Stimulated activated CD8-positive, alpha-beta memory T cell treated with anti-CD3 and anti-CD28 coated beads, Interleukin-2, amount 100 ng/mL, for 48 hours (primary cell): ENCODE measurements at regions not wholly inside any gene's neighbourhood (a gene's known extent, or its start where the extent isn't known, plus 50 kb on each side); places are given as distances from the start of the nearest gene placed in this dataset.
"Not testable (repeated sequence)": the region's sequence is repeated elsewhere in the genome, so short reads cannot be mapped to it uniquely, and the experiment has no call there.

Source experiments
- DNase-seq, 2 donors: peaks; one replicate each; pipeline ENCODE4 v3.0.0-alpha.2; 2020; ENCODE audit warnings: low read depth in 2 of 2

DNA sequence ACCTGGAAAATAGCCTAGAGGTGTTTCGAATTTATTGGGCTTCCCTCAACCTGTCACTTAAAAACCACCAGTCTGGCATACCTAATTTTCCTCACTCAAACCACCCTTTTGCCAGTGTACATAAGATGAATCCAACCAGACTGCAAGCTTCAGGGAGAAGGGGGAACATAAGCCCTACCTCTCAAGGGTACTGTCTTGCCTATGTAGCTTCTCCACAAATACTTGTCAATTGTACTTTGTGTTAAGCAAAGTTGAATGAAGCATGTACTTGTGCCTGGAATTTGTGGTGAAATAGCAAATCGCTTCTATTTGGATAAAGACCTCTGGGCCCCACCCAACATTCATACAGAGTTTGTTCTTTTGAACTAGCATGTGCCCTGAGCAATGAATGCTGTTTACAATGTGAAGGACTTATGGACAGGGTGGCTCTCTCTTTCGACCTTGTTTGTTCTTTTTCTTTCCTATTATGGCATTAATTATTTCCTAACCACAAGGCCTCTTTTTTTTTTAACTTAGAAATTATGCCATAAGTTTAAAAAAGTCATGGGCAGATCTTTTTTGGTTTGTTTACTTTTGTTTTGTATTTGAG, 580.2 kb downstream of the EBF1 start:
- no peak for DNase-seq

DNA sequence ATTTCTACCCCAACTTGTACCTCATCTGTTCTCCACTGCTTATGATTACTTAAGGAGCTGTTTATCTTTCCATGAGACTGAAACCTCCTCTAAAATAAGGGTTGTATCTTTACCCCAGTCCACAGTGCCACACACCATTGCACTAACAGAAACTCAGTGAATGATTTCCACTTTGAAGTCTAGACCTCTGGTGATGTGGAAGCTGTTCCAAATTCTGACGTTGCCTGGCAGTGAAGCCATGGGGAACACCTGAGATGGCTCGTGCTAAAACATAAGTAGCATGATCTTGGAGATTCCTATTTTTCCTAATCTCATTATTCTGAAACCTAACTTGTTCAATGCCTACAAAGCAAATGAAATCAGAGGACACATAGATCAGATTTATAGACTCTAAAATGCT, 583.2 kb downstream of the EBF1 start:
- no peak for DNase-seq

DNA sequence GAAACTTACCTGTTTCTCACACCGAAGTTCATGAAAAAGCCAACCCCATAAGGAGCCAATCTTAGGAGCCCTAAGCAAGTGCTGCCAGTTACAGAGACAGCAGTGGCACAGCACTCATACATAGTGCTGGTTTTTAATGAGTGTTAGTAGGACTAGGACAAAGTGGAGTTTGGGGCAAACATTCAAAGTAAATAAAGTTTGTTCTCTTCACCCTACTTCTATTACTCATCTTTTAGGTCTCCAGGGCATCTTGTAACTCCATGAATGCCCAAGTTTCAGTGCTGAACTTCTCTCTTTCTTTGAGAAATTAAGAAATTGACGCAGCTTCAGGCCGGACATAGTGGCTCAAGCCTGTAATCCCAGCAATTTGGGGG, 584.7 kb downstream of the EBF1 start:
- DNase-seq, result no peak

DNA sequence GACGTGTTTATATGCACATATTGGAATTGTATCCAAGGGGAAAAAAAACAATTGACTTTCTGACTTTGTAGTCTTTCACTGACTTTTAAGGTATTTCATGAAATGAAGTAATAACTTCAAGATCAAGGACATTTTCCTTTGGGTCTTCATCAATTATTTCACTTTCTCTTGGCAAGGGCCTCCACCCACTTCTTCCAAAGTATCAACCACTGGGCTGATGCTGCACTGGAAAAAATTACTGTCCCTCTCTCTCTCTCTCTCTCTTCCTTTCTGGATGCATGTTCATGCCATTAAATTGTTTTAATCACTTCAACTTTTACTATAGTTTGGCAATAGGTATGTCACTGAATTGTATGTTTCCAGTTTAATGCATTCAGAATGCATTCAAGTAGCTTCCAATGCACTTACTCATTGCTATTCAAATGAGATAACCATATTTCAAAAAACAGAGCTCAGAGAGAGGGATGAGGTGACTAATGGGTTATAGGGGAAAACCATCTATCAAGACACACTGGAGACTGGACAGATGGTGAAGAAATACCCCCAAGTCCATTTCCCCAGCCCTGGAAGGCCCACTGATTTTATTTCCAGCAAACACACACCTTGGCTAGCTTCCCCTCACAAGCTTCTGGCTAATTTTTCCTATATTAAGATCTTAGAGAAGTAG, 585.3 kb downstream of the EBF1 start:
- no peak for DNase-seq

DNA sequence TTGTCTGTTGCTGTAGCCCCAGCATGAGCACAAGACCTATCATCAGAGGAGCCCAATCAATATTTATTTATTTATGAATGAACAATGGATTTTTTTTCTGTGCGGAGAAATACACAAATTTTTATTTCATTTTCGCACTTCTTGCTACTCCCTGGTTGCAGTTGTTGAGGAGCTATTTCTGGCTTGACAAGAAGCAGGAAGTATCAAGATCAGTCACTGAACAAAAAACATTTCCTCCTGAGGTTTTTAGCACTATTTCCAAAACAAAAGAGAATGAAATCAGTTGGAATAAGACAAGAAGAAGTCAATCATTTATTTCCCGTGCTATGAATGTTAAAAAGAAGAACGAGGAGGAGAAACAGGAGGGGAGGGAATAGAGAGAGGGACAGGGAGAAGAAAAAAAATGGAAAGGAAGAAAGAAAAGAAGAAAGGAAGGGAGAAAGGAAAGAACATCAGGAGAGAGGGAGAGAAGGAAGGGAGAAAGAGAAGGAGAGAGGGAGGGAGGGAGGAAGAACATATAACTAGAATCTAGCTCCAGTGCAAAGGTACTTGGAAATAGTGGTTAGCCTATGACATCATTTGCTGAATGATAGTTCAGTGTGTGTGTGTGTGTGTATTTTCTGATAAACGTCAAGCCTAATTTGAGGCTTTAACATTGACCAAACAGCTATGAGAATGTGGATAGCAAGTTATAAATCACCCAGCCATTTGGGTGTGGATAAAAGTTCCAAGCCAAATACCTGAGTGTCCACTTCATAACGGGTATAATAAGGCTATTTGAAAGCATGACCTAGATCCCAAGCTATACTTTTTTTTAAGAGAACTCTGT, 586.0 kb downstream of the EBF1 start:
- DNase-seq, result no peak

DNA sequence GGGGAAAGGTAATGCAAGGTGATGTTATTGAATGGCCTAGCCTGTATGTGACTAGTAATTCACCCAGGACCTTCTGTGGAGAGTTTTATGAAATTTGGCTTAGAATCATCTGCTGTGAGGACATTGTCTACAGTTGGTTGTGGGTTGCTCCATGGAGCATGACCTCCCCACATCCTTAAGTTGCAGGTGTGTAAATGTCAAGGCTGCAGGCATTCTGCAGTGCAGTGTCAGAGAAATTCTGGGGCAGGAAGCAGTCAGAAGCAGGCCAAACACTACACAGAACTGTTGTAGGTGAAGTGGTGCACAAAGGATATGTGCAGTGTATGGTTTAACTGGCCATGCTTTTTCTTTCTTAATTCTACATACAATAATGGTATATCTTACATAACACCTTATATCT, 588.3 kb downstream of the EBF1 start:
- DNase-seq, result no peak

DNA sequence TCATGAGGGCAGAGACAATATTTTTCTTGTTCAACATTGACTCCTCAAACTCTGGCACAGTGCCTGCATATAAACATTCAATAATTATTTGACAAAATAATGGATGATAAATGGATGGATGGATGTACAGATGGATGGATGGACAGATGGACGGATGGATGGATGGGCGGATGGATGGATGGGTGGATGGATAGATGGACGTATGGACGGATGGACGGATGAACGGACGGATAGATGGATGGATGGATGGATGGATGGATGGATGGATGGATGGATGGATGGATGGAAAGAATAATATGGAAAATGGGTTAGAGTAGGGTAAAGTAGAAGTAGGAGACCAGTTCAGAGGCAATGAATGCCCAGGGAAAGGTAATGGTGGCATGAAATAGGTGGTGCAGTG, 589.2 kb downstream of the EBF1 start:
- no peak for DNase-seq

DNA sequence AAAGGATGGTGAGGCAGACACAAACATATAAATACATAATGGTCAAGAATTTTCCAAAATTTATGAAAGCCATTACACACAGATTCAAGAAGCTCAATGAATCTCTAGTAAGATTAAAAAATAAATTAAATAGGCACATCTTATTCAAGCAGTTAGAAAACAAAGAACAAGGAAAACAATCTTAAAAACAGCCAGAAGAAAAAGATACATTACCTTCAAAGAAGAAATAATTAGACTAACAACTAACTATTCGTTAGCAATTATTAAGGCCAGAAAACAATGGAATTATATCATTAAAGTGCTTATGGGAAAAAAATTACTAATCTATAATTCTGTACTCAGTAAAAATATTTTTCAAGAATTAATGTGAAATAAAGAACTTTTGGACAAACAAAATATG, 593.1 kb downstream of the EBF1 start:
- DNase-seq, result no peak

DNA sequence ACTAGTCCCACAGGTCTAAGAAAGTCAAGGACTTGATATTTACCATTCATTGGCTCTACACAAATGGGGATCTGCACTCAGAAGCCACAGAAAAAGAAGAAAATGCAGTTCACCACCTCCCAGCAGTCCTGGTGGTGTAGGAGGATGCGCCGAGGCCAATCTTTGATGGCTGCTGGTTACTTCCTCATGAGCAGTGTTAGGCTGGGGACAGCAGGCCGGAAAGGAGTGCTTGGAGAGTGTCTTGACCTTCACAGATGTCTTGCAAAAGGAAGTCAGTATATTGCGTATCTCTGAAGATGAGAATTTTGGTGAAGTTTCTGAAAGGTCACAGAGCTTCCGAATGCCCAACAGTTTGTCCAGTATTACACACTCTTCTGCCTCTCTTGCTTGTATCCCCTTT, 597.0 kb downstream of the EBF1 start:
- no peak for DNase-seq

DNA sequence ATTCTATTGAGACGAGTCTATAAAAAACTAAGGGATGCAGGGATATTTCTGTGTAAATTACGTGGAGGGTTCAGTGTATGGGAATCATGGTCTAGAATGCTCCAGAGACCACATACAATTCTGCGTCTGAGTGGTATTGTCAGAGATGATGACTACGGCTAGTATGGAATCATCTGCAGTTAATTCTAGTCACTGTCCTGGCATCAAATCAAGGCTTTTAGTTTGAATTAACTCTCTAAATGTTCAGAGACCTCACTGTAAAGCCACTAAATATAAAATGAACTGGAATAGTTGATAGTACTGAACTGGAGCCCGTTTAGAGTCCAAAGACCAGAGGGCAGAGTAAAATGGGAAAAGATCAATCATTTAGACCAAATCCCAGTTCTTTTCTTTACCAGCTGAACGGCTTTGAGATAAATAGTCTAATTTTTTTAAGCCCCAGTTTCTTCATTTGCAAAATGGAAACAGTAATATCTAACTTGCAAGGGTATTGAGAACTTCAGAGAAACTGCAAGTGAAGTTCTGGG, 599.8 kb downstream of the EBF1 start:
- no peak for DNase-seq

DNA sequence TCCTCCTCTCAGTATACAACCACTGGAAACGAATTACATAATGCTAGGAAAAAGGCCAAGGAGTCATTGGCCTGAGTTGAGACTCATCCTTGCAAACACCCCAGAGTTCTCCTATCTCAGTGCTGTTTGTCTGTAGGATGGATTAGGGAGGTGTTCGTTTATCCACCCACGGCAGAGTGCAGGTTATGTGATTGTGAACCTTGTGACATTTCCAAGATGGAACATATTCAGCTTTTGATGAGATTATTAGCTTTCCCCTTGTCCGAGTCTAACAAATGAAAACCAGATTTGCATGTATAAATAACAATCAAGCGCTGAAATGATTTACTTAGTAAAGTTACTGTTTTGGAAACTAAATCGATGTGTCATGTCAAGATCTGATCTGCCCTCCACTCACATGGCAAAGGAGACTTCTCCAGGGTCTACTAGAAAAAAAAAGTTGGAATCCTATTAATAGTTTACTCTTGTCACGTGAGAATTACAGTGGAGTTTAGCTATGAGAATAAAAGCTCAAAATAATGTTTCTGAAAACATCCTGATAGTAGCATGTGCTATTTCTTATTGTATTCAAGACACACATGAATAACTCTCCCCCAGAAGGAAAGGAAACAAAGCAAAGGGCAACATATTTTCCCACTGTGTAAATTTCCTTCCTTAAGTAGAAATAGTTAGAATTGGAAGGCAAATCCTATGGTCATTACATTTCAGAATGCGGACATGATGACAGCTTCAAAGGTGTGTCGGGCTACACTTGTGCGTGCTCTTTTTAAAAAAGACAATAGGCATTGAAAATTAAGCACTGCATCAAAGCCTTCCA, 600.4 kb downstream of the EBF1 start:
- DNase-seq, result no peak

DNA sequence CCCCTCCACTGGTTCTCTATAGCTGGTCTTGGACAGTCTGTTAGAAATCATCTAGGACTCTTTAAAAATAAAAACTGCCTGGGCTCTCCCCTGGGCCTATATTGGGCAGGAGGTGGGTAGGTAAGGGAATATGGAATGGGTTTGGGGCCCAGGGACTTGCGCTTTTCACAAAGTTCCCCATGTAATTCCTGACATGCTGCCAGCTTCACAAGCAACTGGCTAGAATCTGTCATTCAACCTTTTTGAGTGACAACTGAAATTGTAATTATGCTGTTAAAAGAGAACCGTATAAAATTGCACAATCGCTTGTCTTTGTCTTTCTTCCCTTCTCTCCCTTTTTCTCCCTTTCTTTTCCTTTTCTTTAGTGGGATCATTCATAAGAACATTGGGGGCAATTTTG, 603.1 kb downstream of the EBF1 start:
- DNase-seq, result no peak

DNA sequence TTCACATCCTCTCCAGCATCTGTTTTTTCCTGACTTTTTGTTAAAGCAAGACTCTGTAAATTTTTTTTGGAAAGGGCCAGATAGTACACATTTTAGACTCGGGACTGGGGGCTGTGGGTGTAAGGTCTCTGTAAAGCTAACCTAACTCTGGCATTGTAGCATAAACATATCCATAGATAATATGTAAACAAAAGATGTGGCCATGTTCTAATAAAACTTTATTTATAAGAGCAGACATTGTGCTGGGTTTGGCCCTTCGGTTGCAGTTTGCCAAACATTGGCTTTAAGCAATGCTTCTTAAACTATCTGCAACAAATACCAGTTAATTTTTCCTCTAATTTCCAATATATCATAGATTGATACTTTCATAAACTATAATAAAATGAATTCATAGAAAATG, 605.2 kb downstream of the EBF1 start:
- no peak for DNase-seq

DNA sequence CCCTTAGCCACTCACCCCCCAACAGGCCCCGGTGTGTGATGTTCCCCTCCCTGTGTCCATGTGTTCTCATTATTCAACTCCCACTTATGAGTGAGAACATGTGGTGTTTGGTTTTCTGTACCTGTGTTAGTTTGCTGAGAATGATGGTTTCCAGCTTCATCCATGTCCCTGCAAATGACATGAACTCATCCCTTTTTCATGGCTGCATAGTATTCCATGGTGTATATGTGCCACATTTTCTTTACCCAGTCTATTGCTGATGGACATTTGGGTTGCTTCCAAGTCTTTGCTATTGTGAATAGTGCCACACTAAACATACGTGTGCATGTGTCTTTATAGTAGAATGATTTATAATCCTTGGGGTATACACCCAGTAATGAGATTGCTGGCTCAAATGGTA, 605.7 kb downstream of the EBF1 start:
- not testable (repeated sequence) for DNase-seq

DNA sequence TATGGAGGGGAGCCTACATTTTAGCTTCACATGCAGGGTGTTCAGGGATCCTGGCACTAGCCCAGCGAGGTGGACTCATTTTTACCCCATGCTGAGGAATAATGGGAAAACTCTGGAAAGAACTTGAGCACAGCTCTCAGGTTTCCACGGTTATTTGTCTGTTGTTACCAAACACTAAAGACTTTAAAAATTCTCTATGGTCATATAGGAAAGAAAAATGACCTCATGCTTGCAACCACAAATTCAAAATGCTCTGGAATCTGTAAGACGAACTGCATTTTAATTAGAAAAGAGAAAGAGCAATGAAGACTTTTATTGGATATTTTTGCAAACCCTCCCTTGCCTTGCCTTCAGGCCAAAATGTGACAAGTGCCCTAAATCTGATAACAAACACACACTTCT, 606.9 kb downstream of the EBF1 start:
- DNase-seq, result no peak

DNA sequence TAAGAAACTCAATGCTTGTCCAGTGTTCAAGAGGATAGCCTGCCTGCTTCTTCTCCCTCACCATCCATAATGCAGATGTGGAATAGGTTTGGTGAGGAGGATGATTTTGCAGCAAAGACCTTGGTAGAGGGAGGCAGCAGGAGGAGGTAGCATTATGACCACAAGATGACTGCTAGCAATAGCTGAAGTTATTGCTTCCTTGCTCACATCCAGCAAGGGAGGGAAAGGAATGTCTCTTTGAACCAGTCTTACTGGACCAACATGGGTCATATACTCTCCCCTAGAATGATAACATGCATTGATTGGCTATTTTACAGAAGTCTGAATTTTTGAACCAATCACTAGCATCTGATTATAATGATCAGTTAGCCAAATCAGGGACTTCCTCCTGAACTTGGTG, 607.6 kb downstream of the EBF1 start:
- DNase-seq, result no peak

DNA sequence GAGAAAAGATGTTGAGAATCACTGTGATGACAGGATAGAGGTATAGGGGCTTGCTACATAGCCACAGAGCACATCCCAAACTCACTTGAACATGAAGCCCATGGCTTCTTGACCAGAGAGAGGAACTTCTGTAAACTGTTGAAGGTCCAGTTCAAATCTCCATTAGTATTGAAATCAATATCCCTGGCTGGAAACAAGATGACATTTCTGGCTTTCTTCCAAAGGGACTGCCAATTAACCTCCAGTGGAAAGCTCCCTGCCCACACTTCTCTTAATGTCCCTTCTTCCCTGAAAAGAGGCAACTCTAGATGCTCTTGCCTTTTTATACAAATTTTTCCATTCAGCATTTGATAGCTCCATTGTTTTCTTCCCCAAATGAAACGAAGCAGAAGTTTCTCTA, 612.1 kb downstream of the EBF1 start:
- DNase-seq, result no peak

DNA sequence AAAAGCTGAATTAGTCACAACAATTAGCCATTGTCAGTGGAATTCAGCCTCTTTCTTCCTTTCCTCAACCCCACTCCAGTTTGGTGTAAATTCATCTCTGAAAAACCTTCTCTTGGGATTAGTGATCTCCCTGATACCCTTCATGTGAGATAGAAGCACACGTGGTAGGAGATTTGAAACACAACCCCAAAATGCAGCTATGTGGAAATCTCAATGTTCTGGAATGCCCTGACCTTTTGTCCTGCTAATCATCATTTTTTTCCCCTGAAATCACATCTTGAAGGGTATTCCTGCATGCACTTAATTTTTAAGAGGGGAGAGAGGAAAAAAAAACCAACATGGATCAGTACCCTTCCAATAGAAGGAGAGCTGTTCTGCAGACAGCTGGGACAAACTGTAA, 612.6 kb downstream of the EBF1 start:
- no peak for DNase-seq

DNA sequence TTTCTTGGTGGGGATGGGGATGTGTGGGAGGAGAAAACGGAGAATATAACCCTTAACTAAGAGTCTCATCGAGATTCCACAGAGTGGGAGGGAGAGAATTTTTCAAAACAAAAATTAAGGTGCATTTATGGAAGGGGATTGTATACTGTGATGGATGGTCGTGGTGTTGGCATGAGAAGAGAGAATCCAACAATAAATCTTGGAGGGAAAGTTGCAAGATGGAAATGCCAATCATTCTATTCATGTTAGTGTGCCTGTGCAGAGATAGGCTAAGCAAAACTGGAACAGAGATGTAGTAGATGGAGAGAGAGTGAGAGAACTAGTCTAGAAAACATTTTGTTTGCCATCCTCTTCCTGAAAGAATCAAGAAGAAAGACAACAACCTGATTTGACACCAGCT, 613.1 kb downstream of the EBF1 start:
- no peak for DNase-seq

DNA sequence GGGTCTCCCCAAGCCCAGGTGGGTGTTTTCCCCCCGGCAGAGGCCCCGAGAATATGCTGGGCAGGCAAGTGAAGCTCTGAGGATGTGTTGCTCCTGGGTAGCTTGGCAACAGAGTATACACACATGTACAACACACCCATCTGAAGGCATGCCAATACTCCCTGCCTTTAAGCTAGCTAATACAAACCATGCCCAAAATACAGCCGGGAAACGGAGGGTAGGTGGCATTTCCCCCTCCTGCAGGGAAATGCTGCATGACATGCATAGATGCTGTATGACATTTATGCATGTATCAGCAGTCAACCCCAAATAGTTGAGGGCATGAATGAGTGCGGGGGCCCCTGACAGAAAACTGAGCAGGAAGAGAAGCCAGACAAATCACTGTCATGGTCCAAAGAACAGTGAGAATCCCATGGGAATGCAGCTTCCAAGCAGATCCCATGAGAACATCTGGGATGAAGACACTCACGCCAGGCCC, 614.1 kb downstream of the EBF1 start:
- no peak for DNase-seq

DNA sequence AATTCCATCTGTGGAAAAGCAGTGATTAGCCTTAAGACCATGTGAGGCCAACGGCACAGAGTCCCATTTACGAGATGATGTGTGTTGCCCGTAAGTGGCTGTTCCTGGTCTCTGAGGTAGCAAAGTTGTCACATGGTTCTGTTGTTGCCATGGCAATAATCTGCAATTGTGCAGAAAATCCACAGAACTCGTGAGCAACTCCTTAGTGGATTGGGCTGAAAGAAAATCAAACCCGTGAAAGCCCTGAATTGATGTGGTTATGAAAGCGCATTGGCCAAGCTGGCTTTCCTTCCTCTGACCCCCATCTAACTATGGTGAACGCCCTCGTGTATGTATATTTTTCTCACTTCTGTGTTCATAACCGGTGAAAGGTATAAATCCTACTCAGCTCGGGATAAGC, 614.7 kb downstream of the EBF1 start:
- no peak for DNase-seq

DNA sequence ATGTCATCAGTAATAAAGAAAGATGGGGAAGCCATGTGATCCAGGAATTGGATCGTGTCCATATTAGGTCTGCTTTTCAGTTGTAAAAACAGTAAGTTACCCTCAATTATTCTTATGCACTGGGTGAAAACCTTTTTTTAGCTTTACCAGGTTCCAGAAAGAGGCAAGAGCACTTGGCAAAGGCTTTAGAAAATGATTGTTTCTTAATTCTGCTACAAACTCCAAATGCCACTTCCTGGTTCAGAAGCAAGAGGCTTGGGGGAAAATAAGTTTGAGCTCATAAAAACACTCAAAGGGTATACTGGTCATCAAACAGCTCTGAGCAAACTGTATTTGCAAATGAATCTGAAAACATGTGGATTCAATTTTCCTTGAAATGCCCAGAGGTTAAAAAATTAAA, 615.6 kb downstream of the EBF1 start:
- DNase-seq, result no peak
